ENCODE measurements at regions not wholly inside any gene's neighbourhood (a gene's known extent, or its start where the extent isn't known, plus 50 kb on each side); places are given as distances from the start of the nearest gene placed in this dataset.

GRCh38 chr1:208358651-208359050, 114.5 kb upstream of the PLXNA2 start:
- TF ChIP-seq, protein P1, sequence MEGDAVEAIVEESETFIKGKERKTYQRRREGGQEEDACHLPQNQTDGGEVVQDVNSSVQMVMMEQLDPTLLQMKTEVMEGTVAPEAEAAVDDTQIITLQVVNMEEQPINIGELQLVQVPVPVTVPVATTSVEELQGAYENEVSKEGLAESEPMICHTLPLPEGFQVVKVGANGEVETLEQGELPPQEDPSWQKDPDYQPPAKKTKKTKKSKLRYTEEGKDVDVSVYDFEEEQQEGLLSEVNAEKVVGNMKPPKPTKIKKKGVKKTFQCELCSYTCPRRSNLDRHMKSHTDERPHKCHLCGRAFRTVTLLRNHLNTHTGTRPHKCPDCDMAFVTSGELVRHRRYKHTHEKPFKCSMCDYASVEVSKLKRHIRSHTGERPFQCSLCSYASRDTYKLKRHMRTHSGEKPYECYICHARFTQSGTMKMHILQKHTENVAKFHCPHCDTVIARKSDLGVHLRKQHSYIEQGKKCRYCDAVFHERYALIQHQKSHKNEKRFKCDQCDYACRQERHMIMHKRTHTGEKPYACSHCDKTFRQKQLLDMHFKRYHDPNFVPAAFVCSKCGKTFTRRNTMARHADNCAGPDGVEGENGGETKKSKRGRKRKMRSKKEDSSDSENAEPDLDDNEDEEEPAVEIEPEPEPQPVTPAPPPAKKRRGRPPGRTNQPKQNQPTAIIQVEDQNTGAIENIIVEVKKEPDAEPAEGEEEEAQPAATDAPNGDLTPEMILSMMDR (IDR thresholded peaks at IDR 0.05) = no peak
- no peak for TF ChIP-seq POLR2A (IDR thresholded peaks at IDR 0.05)

All from sigmoid colon (tissue), 3 donors.